Skin epidermis (tissue), 12 donors: ENCODE measurements at regions not wholly inside any gene's neighbourhood (a gene's known extent, or its start where the extent isn't known, plus 50 kb on each side); places are given as distances from the start of the nearest gene placed in this dataset.

Experiments used
- H3K27ac ChIP-seq, 21 experiments: fragments of 200-600 bp; sonication (generic) in 11 of 21; one replicate each; pipeline ENCODE4 v1.5.0; 2020; ENCODE audit warnings: mild to moderate bottlenecking in 3 of 21, inconsistent platforms in 2 of 21, moderate library complexity in 2 of 21
- H3K4me3 ChIP-seq, 7 experiments: fragments of 200-600 bp; sonication (generic) in 2 of 7; one replicate each; pipeline ENCODE4 v1.5.0; 2020; ENCODE audit warnings: inconsistent platforms in 2 of 7, mild to moderate bottlenecking in 2 of 7, moderate library complexity in 1 of 7

- H3K4me3 ChIP-seq: no peak overlapping the region
Measured at GRCh38 chr12:114257687-114258086, 148.3 kb downstream of the TBX5 start.

GRCh38 chr12:114254998-114255397, 150.9 kb downstream of the TBX5 start:
- no peak overlapping the region for H3K27ac ChIP-seq
- no peak overlapping the region for H3K4me3 ChIP-seq

More at GRCh38 chr12:114257687-114258086, 148.3 kb downstream of the TBX5 start:
- H3K27ac ChIP-seq: no peak overlapping the region

- Histone ChIP-seq H3K4me3 (no peak overlapping the region), H3K27ac (no peak overlapping the region)
Measured at GRCh38 chr12:114253976-114254778, 151.8 kb downstream of the TBX5 start.

GRCh38 chr12:114248527-114248926, 157.4 kb downstream of the TBX5 start:
- Histone ChIP-seq H3K4me3 (no peak overlapping the region), H3K27ac (no peak overlapping the region)

- no peak overlapping the region for H3K27ac ChIP-seq
Measured at GRCh38 chr12:114245555-114245954, 160.4 kb downstream of the TBX5 start.

GRCh38 chr12:114241973-114242434, 163.9 kb downstream of the TBX5 start:
- no peak overlapping the region for H3K4me3 ChIP-seq

More at GRCh38 chr12:114245555-114245954, 160.4 kb downstream of the TBX5 start:
- H3K4me3 ChIP-seq: no peak overlapping the region

DNA sequence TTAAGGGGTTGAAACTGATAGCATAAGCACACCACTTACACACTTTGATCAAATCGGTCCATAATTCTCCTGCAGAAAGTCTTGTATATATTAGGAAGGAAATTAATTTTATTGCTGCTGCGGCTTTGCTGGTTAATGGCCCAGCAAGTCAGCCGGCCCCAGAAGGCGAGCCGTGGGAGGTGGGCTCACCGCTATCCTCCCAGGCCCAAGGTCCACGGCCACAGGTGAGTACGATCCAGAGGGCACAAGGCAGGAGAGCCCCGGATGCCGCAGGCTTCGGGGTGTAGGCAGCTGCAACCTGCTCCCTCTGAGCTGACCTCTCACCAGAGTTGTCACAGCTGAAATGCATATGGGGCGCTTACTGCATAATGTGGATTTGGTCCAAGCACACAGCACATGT, 165.7 kb downstream of the TBX5 start:
- Histone ChIP-seq H3K4me3 (no peak overlapping the region), H3K27ac (no peak overlapping the region)

More at GRCh38 chr12:114241973-114242434, 163.9 kb downstream of the TBX5 start:
- H3K27ac ChIP-seq: no peak overlapping the region

DNA sequence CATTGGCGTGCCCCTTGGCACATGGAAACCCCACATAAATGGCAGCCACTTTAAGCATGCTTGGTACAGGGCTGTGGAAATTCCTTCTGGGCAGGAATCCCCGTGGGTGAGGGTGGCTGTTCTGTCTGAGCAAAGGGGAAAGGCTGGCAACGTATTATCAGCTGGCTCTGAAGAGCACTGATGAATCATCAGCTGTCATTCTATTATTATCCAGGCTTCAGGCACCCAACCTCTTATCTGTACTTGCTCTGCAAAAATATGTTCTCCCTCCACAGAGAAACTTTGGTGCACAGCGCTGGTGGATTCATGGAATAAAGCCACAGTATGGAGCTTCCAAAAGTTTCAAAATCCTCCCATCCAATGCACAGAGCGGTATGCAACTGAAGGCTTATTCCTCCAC, 167.1 kb downstream of the TBX5 start:
- H3K4me3 ChIP-seq: no peak overlapping the region
- no peak overlapping the region for H3K27ac ChIP-seq

DNA sequence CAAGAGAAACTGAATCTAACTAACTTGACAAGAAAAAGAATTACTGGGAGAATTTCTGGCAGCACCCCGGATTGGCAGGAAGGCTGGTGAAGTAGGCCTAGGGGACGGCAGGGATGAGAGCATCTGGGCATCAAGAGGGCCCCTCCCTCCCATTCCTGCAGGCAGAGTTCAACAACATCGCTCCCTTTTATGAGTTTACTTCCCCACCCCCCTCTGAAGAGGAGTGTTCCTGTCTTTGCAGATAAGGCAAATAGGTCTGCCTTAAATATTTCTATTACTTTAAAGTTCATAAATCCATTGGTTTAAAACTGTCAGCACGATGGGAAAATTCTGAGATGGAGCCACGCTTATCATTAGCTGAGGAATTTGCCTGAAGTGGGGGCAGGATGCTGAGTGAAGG, 168.7 kb downstream of the TBX5 start:
- Histone ChIP-seq H3K4me3 (no peak overlapping the region), H3K27ac (no peak overlapping the region)

DNA sequence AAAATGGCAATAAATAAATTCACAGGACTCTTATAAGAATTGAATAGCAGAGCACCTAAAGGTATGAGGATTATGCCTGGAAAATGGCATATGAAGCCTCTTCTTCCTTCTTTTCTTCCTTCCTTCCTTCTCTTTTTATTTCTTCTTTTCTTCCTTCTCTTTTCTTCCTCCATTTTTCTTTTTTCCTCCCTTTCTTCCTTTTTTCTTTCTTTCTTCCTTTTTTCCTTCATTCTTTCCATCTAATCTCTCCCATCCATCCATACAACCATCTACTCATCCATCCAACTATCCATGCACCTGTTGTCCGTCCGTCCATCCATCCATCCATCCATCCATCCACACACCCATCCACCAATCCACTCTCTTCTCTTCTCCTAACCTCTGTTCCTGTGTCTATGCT, 173.8 kb downstream of the TBX5 start:
- Histone ChIP-seq H3K4me3 (no peak overlapping the region), H3K27ac (no peak overlapping the region)

GRCh38 chr12:114229150-114229549, 176.8 kb downstream of the TBX5 start:
- no peak overlapping the region for H3K27ac ChIP-seq
- H3K4me3 ChIP-seq: no peak overlapping the region

DNA sequence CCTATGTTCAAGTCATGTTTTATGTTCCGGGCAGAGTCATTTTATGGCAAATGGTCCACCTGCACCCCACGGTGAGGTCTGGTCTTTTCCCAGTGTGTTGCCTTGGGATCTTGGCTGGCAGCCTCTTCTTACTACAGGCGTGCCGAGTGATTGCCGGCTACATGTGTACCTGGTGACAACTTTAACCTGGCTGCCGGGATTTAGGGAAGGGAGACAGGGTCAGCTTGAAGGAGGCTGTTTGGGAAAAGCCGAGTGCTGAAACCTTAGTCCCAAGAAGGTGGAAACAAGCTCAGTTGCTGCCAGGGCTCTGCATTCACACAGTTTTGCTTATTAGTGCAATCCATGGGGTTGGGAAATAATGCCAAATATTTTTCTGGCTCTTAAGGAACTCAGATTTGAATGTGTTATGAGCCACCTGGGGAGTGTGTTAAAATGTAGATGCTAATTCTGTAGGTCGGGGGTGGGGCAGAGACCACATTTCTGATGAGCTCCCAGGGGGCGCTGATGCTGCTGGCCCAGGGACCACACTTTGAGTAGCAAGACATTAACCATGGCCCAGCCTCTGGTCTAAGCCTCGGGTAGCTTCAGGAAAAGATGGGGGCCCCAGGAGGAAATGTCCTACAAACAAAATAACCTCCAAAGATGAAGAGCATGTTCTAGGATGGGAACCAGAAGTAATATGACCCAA, 179.6 kb downstream of the TBX5 start:
- Histone ChIP-seq H3K4me3 (no peak overlapping the region), H3K27ac (no peak overlapping the region)

GRCh38 chr12:114221957-114222630, 183.8 kb downstream of the TBX5 start:
- no peak overlapping the region for H3K4me3 ChIP-seq
- H3K27ac ChIP-seq: no peak overlapping the region

GRCh38 chr12:114221136-114221833, 184.7 kb downstream of the TBX5 start:
- Histone ChIP-seq H3K27ac (no peak overlapping the region), H3K4me3 (no peak overlapping the region)

DNA sequence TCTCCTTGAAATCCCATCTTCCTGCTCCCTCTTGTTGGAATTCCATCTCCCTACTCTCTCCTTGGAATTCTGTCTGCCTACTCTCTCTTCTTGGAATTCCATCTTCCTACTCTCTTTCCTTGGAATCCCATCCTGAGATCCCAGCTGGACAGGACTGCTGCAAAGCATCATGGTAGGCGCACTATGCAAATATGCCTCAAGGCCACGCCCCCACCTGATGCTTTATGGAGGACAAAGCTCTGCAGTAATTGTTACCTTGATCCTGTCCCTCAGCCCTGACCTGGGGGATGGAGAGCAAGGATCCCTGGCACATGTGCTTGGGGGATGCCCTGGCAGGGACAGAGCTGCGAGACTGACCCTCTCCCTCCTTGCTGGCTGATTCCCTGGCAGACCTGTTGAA, 185.6 kb downstream of the TBX5 start:
- Histone ChIP-seq H3K27ac (no peak overlapping the region), H3K4me3 (no peak overlapping the region)

GRCh38 chr12:114218136-114218535, 187.8 kb downstream of the TBX5 start:
- H3K27ac ChIP-seq: no peak overlapping the region
- H3K4me3 ChIP-seq: no peak overlapping the region

- no peak overlapping the region for H3K27ac ChIP-seq
- no peak overlapping the region for H3K4me3 ChIP-seq
Measured at GRCh38 chr12:114215746-114216145, 190.2 kb downstream of the TBX5 start.

GRCh38 chr12:114213055-114213581, 192.8 kb downstream of the TBX5 start:
- H3K4me3 ChIP-seq: no peak overlapping the region
- H3K27ac ChIP-seq: no peak overlapping the region

DNA sequence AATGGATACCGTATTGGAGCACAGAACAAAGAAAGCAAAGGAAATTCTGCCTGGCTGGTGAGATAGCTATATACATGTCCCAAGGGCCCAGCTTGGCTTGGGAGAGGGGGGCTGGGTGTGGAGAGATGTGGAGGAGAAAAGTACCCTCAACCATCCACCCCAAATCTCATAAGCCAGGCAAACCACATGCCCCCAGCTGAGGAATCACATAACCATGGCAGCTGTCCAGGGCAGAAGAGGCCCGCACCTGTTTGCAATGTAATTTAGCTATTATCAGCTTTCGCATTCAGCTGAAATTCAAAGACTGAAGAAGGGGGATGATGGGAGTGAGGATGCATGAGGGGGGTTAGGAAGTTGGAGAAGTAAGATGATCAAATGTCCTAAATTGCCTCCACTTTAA, 196.1 kb downstream of the TBX5 start:
- no peak overlapping the region for H3K4me3 ChIP-seq
- H3K27ac ChIP-seq: no peak overlapping the region

DNA sequence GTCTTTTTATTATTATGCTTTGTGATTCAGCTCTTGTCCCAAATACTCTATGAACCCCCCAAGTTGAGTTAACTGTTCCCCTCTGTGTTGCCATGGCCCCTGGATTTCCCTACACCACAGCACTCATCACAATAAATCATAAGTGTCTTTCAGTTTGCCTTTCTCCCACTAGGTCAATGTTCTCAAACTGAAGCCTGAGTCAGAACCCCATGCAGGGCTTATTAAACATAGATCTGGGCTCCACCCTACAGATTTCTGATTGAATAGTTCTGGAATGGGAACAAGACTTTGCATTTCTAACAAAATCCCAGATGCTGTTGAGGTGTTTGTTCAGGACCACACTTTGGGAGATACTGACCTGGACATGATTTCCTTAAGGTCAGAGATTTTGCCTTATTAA, 199.4 kb downstream of the TBX5 start:
- Histone ChIP-seq H3K27ac (no peak overlapping the region), H3K4me3 (no peak overlapping the region)
